HG02763 (cell line): ENCODE measurements at regions not wholly inside any gene's neighbourhood (a gene's known extent, or its start where the extent isn't known, plus 50 kb on each side); places are given as distances from the start of the nearest gene placed in this dataset.

Source experiments
- ATAC-seq: cut with Tn5 transposase; IDR thresholded peaks from one replicate; pipeline ENCODE4 v1.9.1; 2021; ENCODE audit warnings: mild to moderate bottlenecking, moderate library complexity; ENCODE audit not compliant: unreplicated experiment

GRCh38 chr6:90722648-90723047 is 135.8 kb upstream of the MAP3K7 start:
- ATAC-seq: no peak

DNA sequence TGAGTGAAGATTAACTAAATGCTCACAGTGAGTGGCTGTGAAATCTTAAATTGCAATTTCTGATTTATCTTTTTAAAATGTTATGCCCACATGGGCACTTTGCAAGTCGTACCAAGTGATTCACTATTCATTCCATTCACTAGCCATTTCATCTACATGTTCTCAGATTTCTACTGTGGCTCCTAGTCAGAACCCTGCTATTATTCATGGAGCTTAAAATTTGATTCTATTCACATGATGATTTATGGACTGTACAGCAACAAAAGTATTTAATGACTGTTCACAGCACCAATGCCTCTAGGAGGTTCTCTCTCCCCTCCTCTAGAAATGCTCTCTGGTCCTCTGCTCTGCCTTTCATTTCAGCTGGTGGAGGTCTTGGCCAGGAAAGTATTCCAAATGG is 133.5 kb upstream of the MAP3K7 start:
- no peak for ATAC-seq

DNA sequence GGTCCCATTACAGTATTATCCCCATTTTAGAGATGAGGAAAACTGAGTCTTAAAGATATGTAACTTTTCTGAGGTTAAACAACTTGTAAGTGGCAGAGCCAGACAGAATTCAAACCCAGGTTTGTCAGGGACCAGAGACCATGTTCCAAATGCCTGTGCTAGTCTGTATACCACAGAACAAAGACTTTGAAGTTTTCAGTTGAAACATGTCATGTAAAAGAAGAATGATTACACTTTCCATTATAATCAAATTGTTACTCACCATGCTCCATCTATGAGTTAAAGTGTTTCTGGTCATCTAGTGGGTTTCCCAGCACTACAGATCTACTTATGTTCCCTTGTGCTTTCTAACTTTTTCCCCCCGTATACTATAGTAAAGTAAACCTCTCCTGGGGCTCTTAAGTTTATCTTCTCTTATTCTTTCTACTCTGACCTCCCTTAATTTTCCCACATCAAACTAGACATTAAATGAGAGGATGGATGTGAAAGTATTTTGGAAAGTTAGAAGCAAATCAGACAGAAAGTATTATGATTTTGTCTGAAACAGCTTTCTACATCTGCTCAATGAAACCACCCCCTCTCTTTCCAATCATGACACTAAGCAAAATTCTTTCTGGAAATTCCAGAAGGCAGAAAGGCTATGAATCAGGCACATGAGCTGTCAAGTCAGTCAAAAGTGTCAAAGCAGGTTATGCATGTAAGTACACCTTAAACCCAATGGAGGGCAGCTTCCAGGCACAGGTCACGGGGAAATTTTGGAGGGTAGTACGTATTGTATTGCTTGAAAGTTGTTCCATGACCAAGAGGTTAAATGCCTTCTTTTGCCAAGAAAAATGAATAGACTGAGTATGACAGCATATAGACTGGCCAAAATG is 132.7 kb upstream of the MAP3K7 start:
- no peak for ATAC-seq

GRCh38 chr6:90716376-90716775 is 129.5 kb upstream of the MAP3K7 start:
- no peak for ATAC-seq

DNA sequence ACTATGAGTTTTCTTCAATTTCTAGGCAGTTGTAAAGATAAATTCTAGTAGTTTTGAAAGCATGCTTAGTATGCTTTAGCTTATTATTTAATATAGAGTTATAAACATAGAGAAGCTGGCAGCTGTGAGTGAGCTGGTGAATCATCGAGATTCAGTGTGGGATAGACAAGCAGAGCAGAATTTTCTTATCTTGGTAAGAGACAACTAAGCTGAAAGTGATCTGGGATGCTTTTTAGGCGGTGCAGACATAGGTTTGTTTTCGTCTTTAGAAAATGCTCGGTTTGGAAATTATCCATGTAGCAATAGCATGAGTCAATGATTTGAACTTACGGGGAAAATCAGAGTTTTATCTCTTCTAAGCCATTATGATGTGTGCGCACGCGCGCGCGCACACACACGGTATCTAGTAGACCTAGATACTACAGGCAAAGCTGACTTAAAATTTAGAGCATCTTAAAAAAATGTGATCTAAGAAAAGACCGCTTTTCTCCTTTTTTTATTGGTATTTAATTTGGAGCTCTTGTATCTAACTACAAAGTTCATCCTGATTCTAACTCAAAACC is 128.3 kb upstream of the MAP3K7 start:
- ATAC-seq: no peak

GRCh38 chr6:90714319-90714718 is 127.4 kb upstream of the MAP3K7 start:
- ATAC-seq: no peak

DNA sequence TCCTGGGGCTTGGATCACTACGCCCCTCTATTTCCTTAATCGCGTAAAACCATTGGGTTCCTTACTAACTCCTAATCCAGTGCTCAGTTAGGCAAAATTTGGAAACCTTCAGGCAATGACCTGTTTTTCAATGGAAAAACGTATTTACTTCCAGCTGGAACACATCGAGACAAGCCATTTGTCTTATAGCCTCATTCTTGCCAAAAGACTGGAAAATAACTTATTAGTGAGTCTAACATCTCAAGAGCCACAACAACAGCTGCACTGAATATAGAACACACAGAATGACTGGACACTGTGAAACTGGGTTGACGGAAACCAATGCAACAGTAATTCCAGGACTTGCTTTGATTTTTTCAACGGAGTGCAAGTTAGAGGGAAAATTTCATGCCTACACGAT is 125.2 kb upstream of the MAP3K7 start:
- ATAC-seq: no peak

DNA sequence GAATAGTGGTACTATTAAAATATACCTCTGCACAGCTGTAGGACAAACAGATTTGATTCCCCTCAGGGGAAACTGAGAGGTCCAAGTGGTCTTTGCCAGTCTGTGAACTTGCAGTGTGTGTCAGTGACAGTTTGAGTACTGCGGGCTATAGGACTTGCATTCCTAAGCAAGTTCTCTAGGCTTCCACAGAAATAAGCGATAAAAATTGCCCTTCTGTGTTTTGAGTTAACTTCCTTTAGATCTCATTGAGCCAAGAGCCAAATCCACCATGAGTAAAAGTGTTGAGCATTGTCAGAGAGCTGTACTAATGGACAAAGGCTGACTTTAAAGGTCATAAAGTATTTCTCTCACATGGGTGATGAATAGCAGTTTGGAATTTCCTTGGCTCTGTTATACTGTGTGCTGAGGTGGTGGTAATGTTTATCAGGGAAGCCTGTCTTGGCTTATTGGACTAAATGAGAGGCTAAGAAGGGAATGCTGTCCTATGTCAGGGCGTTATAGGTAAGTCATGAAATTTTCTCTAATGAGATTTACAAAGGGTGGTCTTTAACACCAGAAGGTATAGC is 122.6 kb upstream of the MAP3K7 start:
- no peak for ATAC-seq

- no peak for ATAC-seq
These were observed 121.4 kb upstream of the MAP3K7 start for GRCh38 chr6:90708206-90708737.

- no peak for ATAC-seq
These were observed 120.4 kb upstream of the MAP3K7 start for GRCh38 chr6:90707246-90707645.

DNA sequence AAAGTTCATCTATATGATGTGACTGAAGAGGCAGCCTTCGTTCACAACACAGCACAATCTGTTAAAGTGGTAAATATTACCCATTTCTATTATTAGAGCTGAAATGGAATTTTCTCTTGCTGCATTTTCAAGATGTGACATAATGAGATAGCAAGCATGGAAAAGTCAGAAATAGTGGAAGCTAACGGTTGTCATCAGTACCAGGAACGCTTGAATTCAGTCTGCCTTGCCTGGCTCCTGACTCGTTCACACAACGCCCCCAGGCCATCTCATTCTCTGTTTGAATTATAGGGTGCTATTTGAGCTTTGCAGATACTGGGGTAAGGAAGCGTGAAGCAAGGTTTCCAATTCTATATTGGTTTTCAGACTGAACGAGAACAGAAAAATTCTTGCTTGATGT is 116.5 kb upstream of the MAP3K7 start:
- no peak for ATAC-seq

DNA sequence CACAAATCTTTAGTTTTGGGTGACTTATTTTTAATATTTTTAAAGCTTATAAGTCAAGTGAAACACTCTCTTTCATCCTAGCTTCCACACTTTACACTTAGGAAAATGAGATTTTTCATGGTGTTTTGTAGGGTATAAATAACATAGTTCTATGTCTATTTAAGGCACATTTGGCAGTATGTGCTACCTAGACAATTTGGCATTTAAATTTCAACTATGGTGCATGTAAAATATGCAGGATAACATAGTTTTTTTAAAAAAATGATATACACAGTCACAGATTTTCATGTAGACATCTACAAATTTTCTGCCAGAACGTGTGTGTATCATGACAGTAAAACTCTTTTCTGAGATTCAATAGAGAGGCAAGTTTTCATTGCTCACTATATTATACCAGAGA is 115.1 kb upstream of the MAP3K7 start:
- ATAC-seq: no peak

GRCh38 chr6:90701146-90701781 is 114.4 kb upstream of the MAP3K7 start:
- ATAC-seq: peak; percentile 80

- no peak for ATAC-seq
These were observed 108.4 kb upstream of the MAP3K7 start for GRCh38 chr6:90695316-90695715.

- ATAC-seq: no peak
These were observed 107.9 kb upstream of the MAP3K7 start for GRCh38 chr6:90694802-90695201.

- no peak for ATAC-seq
These were observed 105.0 kb upstream of the MAP3K7 start for GRCh38 chr6:90691823-90692222.

DNA sequence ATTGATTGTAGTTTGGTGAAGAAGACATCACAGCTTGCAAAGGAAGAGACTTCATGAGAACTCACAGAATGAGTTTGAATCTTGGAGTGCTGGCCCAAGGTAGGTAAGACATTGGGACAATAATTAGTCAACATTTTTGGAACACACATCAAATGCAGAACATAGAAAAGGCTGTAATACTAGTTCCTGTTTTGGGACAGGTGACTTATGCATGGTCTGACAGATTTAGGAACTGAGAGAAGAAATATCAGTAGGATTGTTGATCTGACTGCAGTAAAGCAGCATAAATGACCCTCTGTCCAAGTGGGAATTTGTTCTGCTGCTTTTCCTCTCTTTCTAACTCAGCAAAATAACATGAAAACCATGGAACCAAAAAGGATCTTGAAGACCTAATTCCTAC is 102.3 kb upstream of the MAP3K7 start:
- ATAC-seq: no peak

- no peak for ATAC-seq
These were observed 101.0 kb upstream of the MAP3K7 start for GRCh38 chr6:90687775-90688380.

GRCh38 chr6:90681863-90682262 is 95.0 kb upstream of the MAP3K7 start:
- no peak for ATAC-seq

GRCh38 chr6:90678049-90678779 is 91.3 kb upstream of the MAP3K7 start:
- no peak for ATAC-seq
